SJSA1 (cell line): ENCODE measurements at regions not wholly inside any gene's neighbourhood (a gene's known extent, or its start where the extent isn't known, plus 50 kb on each side); places are given as distances from the start of the nearest gene placed in this dataset.

Experiments used
- DNase-seq, 2 experiments: peaks; one replicate each; pipeline ENCODE4 v3.0.0-alpha.2; 2015 to 2020; ENCODE audit warnings: low spot score in 2 of 2, low read depth in 1 of 2
- H3K27ac ChIP-seq: fragments of 250-450 bp; sonication (Bioruptor Pico); 2 replicates; pipeline ENCODE4 v1.5.1; 2020; ENCODE audit warnings: mild to moderate bottlenecking, moderate library complexity
- H3K27me3 ChIP-seq: fragments of 250-450 bp; sonication (Bioruptor Pico); replicated peaks from 2 replicates; pipeline ENCODE4 v1.5.1; 2020; ENCODE audit warnings: mild to moderate bottlenecking, moderate library complexity
- H3K36me3 ChIP-seq: fragments of 250-450 bp; sonication (Bioruptor Pico); 2 replicates; pipeline ENCODE4 v1.5.1; 2020; ENCODE audit warnings: mild to moderate bottlenecking
- H3K4me1 ChIP-seq: fragments of 250-450 bp; sonication (Bioruptor Pico); replicated peaks from 2 replicates; pipeline ENCODE4 v1.6.1; 2021; ENCODE audit warnings: mild to moderate bottlenecking
- H3K4me3 ChIP-seq: fragments of 250-450 bp; sonication (Bioruptor Pico); 2 replicates; pipeline ENCODE4 v1.5.1; 2020; ENCODE audit warnings: mild to moderate bottlenecking
- H3K9me3 ChIP-seq: fragments of 250-450 bp; sonication (Bioruptor Pico); replicated peaks from 2 replicates; pipeline ENCODE4 v1.5.1; 2020; ENCODE audit warnings: mild to moderate bottlenecking

DNA sequence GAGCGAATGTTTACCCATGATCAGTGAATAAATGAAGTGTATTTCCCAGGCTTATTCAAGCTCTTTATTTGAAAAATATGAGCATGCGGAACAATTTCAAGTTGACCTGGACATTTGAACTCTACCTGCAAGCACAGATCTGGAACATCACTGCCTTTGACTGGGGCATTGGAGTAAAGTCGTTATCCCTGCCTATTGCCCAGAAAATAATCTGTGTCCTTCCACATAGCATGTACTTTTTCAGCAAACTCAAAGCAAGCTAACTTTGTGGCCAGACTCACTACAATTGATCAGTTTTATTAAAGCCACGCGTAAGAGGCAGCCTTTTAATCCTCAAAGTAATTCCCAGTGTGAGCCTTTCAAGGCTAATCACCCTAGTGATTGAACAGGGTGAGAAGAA, 73.4 kb upstream of the PAK5 start:
- no peaks in the 10 kb centered on the region for H3K4me1 ChIP-seq
- no peak overlapping the region for H3K4me3 ChIP-seq
- H3K36me3 ChIP-seq = no peaks in the 10 kb centered on the region
- no peak for DNase-seq
- no peak overlapping the region for H3K27ac ChIP-seq
- no peaks in the 10 kb centered on the region for H3K9me3 ChIP-seq
- peaks cover 5% of the 10 kb centered on the region for H3K27me3 ChIP-seq

DNA sequence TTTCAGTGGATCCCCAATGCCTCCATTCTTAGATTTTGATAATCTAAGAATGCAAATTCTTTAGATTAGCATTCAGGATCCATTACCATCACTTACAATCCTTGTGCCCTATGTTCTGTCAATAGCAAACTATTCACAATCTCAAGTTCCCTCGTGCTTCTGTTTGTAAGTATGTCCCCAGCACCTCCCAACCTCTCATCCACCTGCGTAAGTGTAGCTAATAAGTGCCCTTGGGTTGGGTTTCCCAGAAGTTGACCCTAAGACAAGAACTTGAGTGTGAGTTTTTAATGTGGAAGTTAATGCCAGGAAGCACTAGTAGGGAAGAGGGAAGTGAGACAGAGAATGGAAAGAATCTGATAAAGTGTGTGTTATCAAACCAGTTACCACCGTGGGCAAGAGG, 72.6 kb upstream of the PAK5 start:
- no peaks in the 10 kb centered on the region for H3K9me3 ChIP-seq
- DNase-seq = no peak
- H3K27ac ChIP-seq = no peak overlapping the region
- H3K27me3 ChIP-seq = peaks cover 5% of the 10 kb centered on the region
- H3K4me3 ChIP-seq = no peak overlapping the region
- H3K36me3 ChIP-seq = no peaks in the 10 kb centered on the region
- no peaks in the 10 kb centered on the region for H3K4me1 ChIP-seq

DNA sequence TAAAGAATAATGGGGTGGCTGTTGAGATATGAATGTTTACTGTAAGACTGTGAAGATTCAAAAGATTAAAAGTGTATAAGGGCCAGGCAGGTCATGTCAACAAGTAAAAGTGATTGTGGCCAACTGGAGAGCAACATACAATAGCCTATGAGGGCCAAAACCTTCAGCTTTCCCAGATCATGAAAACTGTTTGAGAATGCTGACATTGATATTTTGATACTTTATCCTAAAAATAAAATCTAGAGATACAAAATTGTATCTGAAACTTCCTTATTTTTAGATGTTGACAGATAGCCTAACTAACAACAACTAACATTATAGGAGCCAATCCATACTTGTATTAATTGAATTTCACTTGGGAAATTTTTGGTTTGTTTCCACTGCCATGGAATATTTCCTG, 70.3 kb upstream of the PAK5 start:
- Histone ChIP-seq H3K4me1 (no peaks in the 10 kb centered on the region), H3K36me3 (no peaks in the 10 kb centered on the region), H3K27ac (no peak overlapping the region), H3K4me3 (no peak overlapping the region), H3K9me3 (no peaks in the 10 kb centered on the region), H3K27me3 (peaks cover 5% of the 10 kb centered on the region)
- no peak for DNase-seq

DNA sequence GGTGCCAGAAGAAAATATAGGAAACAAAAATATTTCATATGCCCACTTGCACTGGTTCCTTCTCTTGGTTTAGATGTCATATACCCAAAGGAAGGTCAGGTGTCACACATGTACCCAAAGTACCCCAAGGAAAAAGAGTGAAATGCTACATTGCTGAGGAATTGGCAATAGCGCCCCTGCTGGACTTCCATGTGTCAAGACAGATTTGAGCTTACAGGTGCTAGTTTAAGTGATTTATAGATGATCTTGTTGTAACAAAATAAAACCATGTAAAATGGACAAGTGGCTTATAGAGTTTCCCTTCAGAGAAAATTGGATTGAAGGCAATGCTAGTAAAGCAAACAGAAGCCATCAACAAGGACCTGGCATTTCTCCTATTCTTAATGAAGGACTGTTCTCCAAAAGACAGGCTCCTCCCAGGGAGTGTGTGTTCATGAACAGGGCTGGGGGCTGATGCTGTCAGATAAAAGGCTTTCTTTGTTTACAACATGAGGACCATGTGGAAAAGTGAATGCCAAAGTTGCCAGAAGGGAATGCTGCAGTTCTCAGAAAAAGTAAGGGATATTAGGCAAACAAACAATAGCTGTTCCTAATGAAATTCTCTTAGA, 64.3 kb upstream of the PAK5 start:
- H3K36me3 ChIP-seq = no peaks in the 10 kb centered on the region
- H3K27me3 ChIP-seq = 0 out of 2 replicates have a peak, but pooled peaks cover 2% of the 10 kb centered on the region
- no peak overlapping the region for H3K27ac ChIP-seq
- H3K4me1 ChIP-seq = no peaks in the 10 kb centered on the region
- H3K4me3 ChIP-seq = no peak overlapping the region
- DNase-seq = no peak
- H3K9me3 ChIP-seq = no peaks in the 10 kb centered on the region

DNA sequence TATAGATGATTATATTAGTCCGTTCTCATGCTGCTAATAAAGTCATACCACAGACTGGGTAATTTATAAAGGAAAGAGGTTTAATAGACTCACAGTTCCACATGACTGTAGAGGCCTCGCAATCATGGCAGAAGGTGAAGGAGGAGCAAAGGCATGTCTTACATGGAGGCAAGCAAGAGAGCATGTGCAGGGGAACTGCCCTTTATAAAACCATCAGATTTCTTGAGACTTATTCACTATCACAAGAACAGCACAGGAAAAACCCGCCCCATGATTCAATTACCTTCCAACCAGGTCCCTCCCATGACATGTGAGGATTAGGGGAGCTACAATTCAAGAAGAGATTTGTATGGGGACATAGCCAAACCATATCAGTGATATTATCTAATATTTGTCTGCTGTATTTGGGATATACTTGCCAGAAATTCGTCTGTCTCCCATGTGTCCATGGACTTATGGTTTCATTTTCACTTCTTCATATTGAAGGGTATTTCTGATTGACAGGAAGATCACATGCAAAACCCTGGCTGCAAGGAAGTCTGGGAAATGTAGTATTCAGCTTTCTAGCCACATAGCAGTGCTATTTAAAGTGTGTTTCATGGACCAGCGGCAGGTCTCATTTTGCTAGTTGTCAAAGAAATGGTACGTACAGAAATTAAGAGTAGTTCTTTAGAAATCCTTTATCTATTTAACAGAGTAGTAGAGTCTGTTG, 50.5 kb upstream of the PAK5 start:
- H3K27ac ChIP-seq = no peak overlapping the region
- no peak for DNase-seq
- no peaks in the 10 kb centered on the region for H3K27me3 ChIP-seq
- H3K36me3 ChIP-seq = no peaks in the 10 kb centered on the region
- H3K9me3 ChIP-seq = no peaks in the 10 kb centered on the region
- no peaks in the 10 kb centered on the region for H3K4me1 ChIP-seq
- H3K4me3 ChIP-seq = no peak overlapping the region
